GM04504 (cell line): ENCODE measurements at regions not wholly inside any gene's neighbourhood (a gene's known extent, or its start where the extent isn't known, plus 50 kb on each side); places are given as distances from the start of the nearest gene placed in this dataset.

Source experiments
- DNase-seq: peaks from one replicate; pipeline ENCODE4 v3.0.0-alpha.2; 2012; ENCODE audit warnings: low read depth

- DNase-seq: no peak
Observed at GRCh38 chr2:156088587-156088986, 243.9 kb downstream of the NR4A2 start.

- DNase-seq: no peak
Observed at GRCh38 chr2:156087875-156088274, 244.6 kb downstream of the NR4A2 start.

GRCh38 chr2:156083763-156084493, 248.6 kb downstream of the NR4A2 start:
- no peak for DNase-seq

GRCh38 chr2:156079845-156080244, 252.7 kb downstream of the NR4A2 start:
- DNase-seq: no peak

GRCh38 chr2:156077041-156077742, 255.3 kb downstream of the NR4A2 start:
- no peak for DNase-seq

- no peak for DNase-seq
Observed at GRCh38 chr2:156065912-156066311, 266.6 kb downstream of the NR4A2 start.

GRCh38 chr2:156064540-156064939, 268.0 kb downstream of the NR4A2 start:
- no peak for DNase-seq

GRCh38 chr2:156057647-156058046, 274.9 kb downstream of the NR4A2 start:
- DNase-seq: no peak

- DNase-seq: no peak
Observed at GRCh38 chr2:156054983-156055382, 277.5 kb downstream of the NR4A2 start.

- DNase-seq: no peak
Observed at GRCh38 chr2:156046900-156047299, 285.6 kb downstream of the NR4A2 start.

- DNase-seq: no peak
Observed at GRCh38 chr2:156042895-156043294, 289.6 kb downstream of the NR4A2 start.

GRCh38 chr2:156038021-156038420, 294.5 kb downstream of the NR4A2 start:
- DNase-seq: no peak

- DNase-seq: no peak
Observed at GRCh38 chr2:156037482-156037881, 295.0 kb downstream of the NR4A2 start.

GRCh38 chr2:156031121-156031520, 301.4 kb downstream of the NR4A2 start:
- DNase-seq: no peak

- no peak for DNase-seq
Observed at GRCh38 chr2:156023229-156023869, 309.2 kb downstream of the NR4A2 start.

GRCh38 chr2:156021146-156022040, 311.1 kb downstream of the NR4A2 start:
- no peak for DNase-seq

- DNase-seq: no peak
Observed at GRCh38 chr2:156019341-156019740, 313.2 kb downstream of the NR4A2 start.

- no peak for DNase-seq
Observed at GRCh38 chr2:156017341-156017885, 315.1 kb downstream of the NR4A2 start.

- no peak for DNase-seq
Observed at GRCh38 chr2:156009293-156009692, 323.2 kb downstream of the NR4A2 start.

- DNase-seq: no peak
Observed at GRCh38 chr2:156006721-156007618, 325.6 kb downstream of the NR4A2 start.
